Stimulated activated CD8-positive, alpha-beta memory T cell treated with anti-CD3 and anti-CD28 coated beads, Interleukin-15, amount 100 ng/mL, for 24 hours (primary cell): ENCODE measurements at regions not wholly inside any gene's neighbourhood (a gene's known extent, or its start where the extent isn't known, plus 50 kb on each side); places are given as distances from the start of the nearest gene placed in this dataset.
"Not testable (repeated sequence)": the region's sequence is repeated elsewhere in the genome, so short reads cannot be mapped to it uniquely, and the experiment has no call there.

Experiments used
- DNase-seq: peaks from one replicate; pipeline ENCODE4 v3.0.0-alpha.2; 2020; ENCODE audit warnings: low read depth

GRCh38 chr2:144650907-144651306, 131.0 kb upstream of the ZEB2 start:
- no peak for DNase-seq

DNA sequence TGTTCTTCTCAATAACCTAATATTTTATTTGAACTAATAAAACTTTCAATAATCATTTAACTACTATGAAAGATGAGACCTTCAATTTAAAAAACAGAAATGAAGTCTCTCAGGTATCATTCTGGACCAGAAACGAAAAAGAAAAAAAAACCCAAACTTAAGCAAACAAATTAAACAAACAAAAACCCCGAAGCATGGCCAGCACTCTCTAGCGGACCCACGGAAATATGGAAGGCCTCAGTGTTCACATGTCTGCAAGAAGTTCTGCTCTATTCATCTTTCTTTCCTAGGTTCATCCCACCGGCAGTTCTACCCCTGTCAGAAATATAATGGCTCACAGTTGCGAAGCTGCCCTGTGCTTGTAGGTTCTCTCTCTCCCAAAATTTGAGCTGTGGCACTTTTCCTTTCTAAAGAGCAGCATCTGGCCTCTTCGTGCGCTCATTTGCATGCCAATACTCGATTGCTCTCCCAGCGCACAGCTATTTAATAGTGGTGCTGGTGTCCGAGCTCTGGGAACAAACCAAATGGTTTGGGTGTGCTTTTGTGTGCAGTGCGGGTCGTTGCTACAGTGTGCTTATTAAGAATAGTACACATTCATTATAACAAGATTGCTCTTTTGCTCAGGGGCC, 129.0 kb upstream of the ZEB2 start:
- no peak for DNase-seq

- no peak for DNase-seq
These were observed 125.3 kb upstream of the ZEB2 start for GRCh38 chr2:144645083-144645778.

DNA sequence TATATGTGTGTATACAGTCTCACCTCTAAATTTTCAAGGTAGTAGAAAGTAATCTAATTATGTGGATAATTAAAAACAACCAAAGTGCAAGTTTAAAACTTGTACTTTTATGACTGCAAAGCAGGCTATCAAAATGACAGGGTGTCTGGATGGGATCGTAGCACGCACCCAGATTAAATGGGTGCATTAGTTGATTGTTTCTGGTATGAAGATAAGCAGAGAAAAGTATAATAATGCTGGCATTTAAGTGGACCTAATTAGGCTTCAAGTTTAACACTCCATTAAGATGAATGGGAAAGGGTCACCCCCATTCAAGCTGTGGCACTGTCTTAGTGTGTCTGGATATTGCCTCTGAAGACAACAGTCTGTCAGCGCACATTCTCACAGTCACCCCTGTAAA, 124.6 kb upstream of the ZEB2 start:
- no peak for DNase-seq

DNA sequence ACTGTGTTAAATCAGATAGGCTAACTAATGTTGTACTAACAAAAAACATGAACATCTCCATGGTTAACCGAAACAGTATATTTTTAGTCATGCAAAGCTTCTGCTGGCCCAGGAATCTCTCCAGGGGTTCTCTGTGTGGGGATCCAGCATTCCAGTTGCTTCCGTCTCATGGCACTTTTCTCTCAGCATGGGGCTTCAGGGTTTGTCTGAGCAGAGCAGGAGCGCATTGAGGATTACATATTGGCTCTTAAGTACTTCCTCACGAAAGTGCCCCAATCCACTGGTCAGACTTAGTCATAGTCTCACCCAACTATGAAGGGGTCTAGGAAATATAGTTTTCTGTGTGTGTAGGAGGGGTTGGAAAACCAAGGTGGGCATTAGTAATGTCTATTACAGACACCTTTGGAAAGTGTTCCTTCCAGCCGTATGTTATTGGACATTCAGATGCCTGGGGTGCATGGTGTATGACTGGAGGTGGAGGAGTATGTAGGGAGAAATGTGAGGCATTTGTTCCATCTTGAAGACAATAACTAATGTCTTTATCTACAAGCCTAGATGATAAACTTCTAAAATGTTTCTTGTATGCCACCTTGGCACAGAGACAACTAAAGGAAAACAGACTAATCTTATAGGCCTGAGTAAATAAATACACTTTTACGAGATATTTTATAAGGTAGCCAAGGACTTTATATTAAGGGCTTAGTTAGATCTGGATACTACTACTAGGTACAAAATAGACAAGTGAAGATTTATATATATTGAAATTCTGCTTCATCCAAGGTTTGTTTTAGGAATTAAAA, 123.8 kb upstream of the ZEB2 start:
- no peak for DNase-seq

DNA sequence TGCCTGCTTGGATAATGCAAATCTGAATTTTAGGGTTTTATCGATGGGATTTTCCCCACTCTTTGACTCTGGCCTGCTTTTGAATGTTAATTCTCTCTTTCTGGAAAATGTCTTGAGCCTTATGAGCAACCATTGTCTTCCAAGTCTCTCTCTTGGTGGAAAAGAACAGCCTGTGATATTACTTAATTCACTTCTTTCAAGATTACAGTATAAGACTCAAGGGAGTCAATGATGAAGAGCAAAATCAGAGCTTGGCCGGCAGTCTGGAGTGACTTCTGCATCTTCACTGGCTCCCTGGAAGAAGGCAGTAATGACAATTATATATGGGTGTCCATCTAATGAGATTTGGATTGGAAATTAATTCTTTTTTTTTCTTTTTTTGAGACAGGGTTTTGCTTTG, 122.9 kb upstream of the ZEB2 start:
- no peak for DNase-seq

- no peak for DNase-seq
These were observed 122.2 kb upstream of the ZEB2 start for GRCh38 chr2:144642131-144642530.

DNA sequence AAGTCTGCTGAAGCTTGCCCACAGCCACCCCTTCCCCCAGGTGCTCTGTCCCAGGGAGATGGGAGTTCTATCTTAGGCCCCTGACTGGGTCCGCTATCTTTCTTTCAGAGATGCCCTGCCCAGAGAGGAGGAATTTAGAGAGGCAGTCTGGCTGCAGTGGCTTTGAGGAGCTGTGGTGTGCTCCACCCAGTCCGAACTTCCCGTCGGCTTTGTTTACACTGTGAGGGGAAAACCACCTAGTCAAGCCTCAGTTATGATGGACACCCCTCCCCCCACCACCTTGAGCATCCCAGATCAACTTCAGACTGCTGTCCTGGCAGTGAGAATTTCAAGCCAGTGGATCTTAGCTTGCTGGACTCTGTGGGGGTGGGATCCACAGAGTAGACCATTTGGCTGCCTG, 118.3 kb upstream of the ZEB2 start:
- not testable (repeated sequence) for DNase-seq

GRCh38 chr2:144636860-144637259, 116.9 kb upstream of the ZEB2 start:
- DNase-seq: not testable (repeated sequence)

DNA sequence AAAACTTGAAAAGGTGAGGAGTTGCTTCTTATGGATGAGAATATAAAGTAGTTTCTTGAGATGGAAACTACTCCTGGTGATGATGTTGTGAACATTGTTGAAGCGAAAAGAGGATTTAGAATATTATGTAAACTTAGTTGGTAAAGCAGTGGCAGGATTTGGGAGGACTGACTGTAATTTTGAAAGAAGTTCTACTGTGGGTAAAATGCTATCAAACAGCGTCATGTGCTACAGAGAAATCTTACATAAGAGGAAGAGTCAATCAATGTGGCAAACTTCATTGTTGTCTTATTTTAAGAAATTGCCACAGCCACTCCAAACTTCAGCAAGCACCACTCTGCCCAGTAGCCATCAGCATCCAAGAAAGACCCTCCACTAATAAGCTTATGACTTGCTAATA, 112.9 kb upstream of the ZEB2 start:
- no peak for DNase-seq

- no peak for DNase-seq
These were observed 111.7 kb upstream of the ZEB2 start for GRCh38 chr2:144631636-144632035.

DNA sequence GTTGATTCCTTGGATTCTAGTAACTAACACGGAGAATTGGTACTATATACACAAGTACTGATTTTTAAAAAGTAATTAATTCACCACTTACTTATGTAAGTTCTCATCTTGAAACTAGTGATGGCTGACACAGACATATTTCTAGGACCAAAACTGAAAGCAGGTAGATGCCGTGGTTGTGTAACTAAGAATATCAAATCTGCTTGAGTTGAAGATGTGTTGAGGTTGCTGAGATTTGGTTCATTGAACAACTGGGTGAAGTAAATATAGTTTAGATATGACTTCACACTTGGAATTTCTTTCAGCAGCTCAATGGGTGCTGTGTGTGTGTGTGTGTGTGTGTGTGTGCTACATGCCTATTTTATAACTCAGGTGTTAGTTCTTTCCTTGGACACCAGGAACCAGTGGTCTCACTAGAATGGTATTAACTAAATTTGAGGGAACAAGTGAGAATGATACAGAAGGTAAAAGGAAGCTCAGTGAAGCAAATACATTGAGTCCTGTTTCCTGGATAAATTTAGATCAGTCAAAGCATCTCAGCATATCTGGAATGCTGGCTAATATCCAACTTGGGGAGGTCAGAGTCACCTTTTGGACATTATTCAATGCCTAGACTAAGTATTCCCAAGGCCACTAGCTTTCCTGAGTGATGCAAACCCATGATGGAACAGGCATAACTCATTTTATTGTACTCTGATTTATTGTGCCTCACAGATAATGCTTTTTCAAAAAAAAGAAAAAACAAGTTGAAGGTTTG, 110.7 kb upstream of the ZEB2 start:
- no peak for DNase-seq

- no peak for DNase-seq
These were observed 110.0 kb upstream of the ZEB2 start for GRCh38 chr2:144629935-144630334.

GRCh38 chr2:144628566-144628965, 108.6 kb upstream of the ZEB2 start:
- no peak for DNase-seq

DNA sequence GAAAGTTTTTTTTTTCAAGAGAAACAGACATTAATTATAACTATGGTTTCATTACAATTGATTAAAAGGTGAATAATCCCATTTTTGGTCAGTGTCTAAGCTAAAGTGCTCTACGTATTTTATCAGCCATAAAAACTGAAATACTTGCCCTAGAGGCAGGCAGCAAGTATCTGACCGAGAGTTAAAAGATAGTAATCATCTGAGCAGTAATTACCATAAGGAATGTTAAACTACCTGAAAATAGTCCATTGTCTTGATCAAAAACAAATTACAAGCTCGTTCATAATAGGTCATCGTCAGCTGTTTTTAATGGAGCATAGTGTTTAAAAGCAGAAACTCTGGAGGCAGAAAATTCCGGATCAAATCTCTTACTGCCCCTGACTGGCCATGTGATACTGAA, 105.7 kb upstream of the ZEB2 start:
- DNase-seq: no peak

GRCh38 chr2:144625226-144625625, 105.3 kb upstream of the ZEB2 start:
- no peak for DNase-seq

- no peak for DNase-seq
These were observed 104.5 kb upstream of the ZEB2 start for GRCh38 chr2:144624451-144624850.

GRCh38 chr2:144622373-144622772, 102.5 kb upstream of the ZEB2 start:
- not testable (repeated sequence) for DNase-seq

GRCh38 chr2:144621266-144621665, 101.3 kb upstream of the ZEB2 start:
- DNase-seq: no peak

DNA sequence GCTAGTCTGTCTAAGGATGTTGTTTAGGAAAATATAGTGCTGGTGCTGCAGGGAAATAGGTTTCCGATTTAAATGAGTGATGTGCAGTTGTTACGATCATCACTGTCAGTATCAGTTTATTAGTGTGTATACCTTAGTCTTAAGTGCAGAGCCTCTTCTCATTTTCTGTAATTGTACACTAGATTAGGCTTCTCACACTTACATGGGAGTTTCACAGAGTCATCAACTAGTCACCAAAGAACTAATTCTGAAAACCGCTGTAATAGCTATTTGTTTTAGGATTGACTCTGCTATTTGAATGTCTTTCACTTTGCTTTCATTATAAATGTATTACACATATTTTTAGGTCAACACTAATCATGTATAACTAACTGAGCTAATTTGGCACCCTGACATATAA, 99.8 kb upstream of the ZEB2 start:
- no peak for DNase-seq

DNA sequence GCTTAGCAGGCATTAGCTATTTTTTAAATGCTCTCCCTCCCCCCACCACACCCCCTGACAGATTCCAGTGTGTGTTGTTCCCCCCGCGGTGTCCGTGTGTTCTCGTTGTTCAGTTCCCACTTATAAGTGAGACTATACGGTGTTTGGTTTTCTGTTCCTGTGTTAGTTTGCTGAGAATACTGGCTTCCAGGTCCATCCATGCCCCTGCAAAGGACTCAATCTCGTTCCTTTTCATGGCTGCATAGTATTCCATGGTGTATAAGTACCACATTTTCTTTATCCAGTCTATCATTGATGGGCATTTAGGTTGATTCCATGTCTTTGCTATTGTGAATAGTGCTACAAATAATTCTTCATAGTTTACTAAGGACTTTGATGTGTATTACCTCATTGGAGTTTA, 97.3 kb upstream of the ZEB2 start:
- not testable (repeated sequence) for DNase-seq

GRCh38 chr2:144615866-144616565, 96.1 kb upstream of the ZEB2 start:
- no peak for DNase-seq
